Brain microvascular endothelial cell (primary cell): ENCODE measurements at regions not wholly inside any gene's neighbourhood (a gene's known extent, or its start where the extent isn't known, plus 50 kb on each side); places are given as distances from the start of the nearest gene placed in this dataset.
"Not testable (repeated sequence)": the region's sequence is repeated elsewhere in the genome, so short reads cannot be mapped to it uniquely, and the experiment has no call there.

Experiments used
- DNase-seq: peaks from one replicate; pipeline ENCODE4 v3.0.0-alpha.2; 2020
- H3K27ac ChIP-seq: fragments of 250-450 bp; sonication (Bioruptor Pico); 2 replicates; pipeline ENCODE4 v1.5.1; 2020; ENCODE audit warnings: mild to moderate bottlenecking, moderate library complexity
- H3K27me3 ChIP-seq: fragments of 250-450 bp; sonication (Bioruptor Pico); replicated peaks from 2 replicates; pipeline ENCODE4 v1.5.1; 2020; ENCODE audit warnings: mild to moderate bottlenecking
- H3K36me3 ChIP-seq: fragments of 250-450 bp; sonication (Bioruptor Pico); replicated peaks from 2 replicates; pipeline ENCODE4 v1.5.1; 2020; ENCODE audit warnings: mild to moderate bottlenecking
- H3K4me3 ChIP-seq: 2 replicates; pipeline ENCODE4 v1.5.1; 2011; ENCODE audit warnings: low read depth, mild to moderate bottlenecking, control low read depth, low read length, moderate library complexity
- CTCF ChIP-seq: IDR thresholded peaks from 2 replicates; pipeline ENCODE4 v1.5.1; 2011; ENCODE audit warnings: low read depth, mild to moderate bottlenecking, moderate library complexity, low read length, control low read depth, inconsistent platforms; ENCODE audit errors: missing control alignments
- in situ Hi-C: cut with HindIII; loops from 2 replicates; pipeline ENCODE4 v1.10.0; 2017; ENCODE audit warnings: low sequenced_read_pairs, low pct_ligation_motif_present

GRCh38 chrX:966396-967070 lies 245.9 kb downstream of the CRLF2 start:
- no peak for DNase-seq
- in situ Hi-C loops: no loop called here
- Histone ChIP-seq H3K27ac (no peak overlapping the region), H3K36me3 (no peaks in the 10 kb centered on the region), H3K4me3 (no peak overlapping the region), H3K27me3 (no peaks in the 10 kb centered on the region)
- TF ChIP-seq CTCF: no peak

GRCh38 chrX:964831-965416 lies 247.5 kb downstream of the CRLF2 start:
- no peak for DNase-seq
- Histone ChIP-seq H3K4me3 (no peak overlapping the region), H3K27me3 (no peaks in the 10 kb centered on the region), H3K27ac (no peak overlapping the region), H3K36me3 (no peaks in the 10 kb centered on the region)
- in situ Hi-C loops: no loop called here
- TF ChIP-seq CTCF: no peak

- H3K4me3 ChIP-seq: no peak overlapping the region
- no peaks in the 10 kb centered on the region for H3K36me3 ChIP-seq
- TF ChIP-seq CTCF: no peak
- in situ Hi-C loops: no loop called here
- no peaks in the 10 kb centered on the region for H3K27me3 ChIP-seq
- DNase-seq: no peak
- no peak overlapping the region for H3K27ac ChIP-seq
Measured at GRCh38 chrX:960821-961220, 251.6 kb downstream of the CRLF2 start.

- H3K4me3 ChIP-seq: no peak overlapping the region
- in situ Hi-C loops: no loop called here
- DNase-seq: no peak
- H3K27ac ChIP-seq: no peak overlapping the region
- H3K36me3 ChIP-seq: no peaks in the 10 kb centered on the region
- no peaks in the 10 kb centered on the region for H3K27me3 ChIP-seq
- TF ChIP-seq CTCF: no peak
Measured at GRCh38 chrX:959595-959994, 252.9 kb downstream of the CRLF2 start.

GRCh38 chrX:955168-955781 lies 257.2 kb downstream of the CRLF2 start:
- H3K36me3 ChIP-seq, H3K4me3 ChIP-seq, H3K27ac ChIP-seq, H3K27me3 ChIP-seq, in situ Hi-C loops, DNase-seq: not testable (repeated sequence)

- in situ Hi-C loops: no loop called here
- no peak for TF ChIP-seq CTCF
- no peak for DNase-seq
Measured at GRCh38 chrX:953879-954482, 258.5 kb downstream of the CRLF2 start.

More at GRCh38 chrX:953879-954482, 258.5 kb downstream of the CRLF2 start:
- H3K27me3 ChIP-seq: no peaks in the 10 kb centered on the region
- no peak overlapping the region for H3K4me3 ChIP-seq
- H3K27ac ChIP-seq: no peak overlapping the region
- H3K36me3 ChIP-seq: no peaks in the 10 kb centered on the region
